RCC 7860 (cell line): ENCODE measurements at regions not wholly inside any gene's neighbourhood (a gene's known extent, or its start where the extent isn't known, plus 50 kb on each side); places are given as distances from the start of the nearest gene placed in this dataset.
"Not testable (repeated sequence)": the region's sequence is repeated elsewhere in the genome, so short reads cannot be mapped to it uniquely, and the experiment has no call there.

Source experiments
- DNase-seq: peaks from one replicate; pipeline ENCODE4 v3.0.0-alpha.2; 2015; ENCODE audit warnings: low spot score
- FAIRE-seq: peaks from 2 replicates; lab custom pipeline; 2012; peaks lifted over from hg19 to GRCh38; lab: Jason Lieb, UNC

DNA sequence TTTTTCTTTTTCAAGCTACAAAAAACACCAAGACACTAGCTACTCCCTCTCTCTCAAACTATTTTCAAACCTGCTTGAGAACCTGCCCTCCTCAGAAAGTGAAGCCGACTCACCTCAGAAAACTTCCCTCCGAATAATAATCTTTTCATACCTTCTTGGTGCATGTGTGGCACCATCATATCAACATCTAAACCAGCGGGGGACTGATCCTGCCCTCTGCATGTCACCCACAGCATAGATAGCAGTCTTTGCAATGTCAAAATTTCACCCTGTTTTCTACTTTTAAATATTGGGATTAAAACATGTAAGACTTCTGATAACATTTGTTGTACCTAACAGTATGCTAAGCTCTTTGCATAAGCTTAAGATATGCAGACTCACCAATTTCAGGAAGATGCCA lies 1260.3 kb downstream of the PLA2G4A start:
- FAIRE-seq (no peak), DNase-seq (no peak)

DNA sequence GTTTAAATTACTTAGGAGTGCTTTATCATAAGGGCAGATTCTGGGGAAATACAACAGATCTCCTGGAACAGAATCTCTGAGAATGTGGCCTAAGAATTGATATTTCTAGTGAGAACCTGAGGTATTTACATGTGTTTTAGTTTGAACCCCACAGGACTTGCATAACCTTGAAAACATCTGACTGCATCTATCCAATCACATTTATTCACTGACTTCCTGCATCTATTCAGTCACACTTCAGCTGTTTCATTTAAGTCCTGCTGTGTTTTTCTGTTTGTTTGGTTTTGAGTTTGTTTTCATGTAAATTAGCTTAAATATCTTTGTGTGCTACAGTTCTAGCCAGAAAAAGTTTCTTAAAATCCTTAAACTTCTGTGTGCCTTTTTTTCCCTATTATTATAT lies 1260.7 kb downstream of the PLA2G4A start:
- DNase-seq (no peak), FAIRE-seq (no peak)

DNA sequence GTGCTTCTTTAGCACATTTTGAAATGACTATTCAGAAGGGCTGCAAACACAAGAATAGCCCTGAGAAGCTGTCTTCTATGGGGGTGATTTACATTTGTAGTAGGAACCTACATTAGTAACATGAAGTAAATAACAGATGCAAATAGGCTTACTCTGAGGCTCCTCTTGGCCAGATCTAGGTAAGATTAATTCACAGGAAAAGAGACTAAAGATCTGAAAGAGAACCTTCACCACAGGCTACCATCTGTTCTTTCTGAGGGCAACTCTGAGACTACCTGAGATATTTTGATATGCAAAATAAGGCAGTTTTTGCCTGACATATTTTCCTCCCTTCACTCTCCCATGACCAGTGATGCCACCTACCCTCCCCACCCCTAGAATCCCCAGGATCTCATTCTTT lies 1267.8 kb downstream of the PLA2G4A start:
- DNase-seq (no peak), FAIRE-seq (no peak)

DNA sequence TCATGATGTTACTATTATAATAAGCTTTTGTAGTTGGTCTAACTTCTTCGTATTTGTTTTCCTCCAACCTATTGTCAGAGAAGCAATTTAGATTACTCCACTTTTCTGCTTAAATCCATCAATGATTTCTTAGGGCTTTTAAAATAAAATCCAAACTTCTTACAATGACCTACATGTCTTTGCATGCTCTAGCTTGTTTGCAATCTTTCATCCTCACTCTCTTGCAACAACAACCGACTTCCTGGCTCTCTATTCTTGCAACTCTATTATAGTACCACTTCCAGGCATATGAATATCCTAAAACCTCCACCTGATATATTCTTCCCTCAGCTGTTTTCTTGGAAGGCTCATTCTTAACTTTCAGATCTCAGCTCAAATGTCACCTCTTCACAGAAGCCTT lies 1288.7 kb downstream of the PLA2G4A start:
- FAIRE-seq: no peak

DNA sequence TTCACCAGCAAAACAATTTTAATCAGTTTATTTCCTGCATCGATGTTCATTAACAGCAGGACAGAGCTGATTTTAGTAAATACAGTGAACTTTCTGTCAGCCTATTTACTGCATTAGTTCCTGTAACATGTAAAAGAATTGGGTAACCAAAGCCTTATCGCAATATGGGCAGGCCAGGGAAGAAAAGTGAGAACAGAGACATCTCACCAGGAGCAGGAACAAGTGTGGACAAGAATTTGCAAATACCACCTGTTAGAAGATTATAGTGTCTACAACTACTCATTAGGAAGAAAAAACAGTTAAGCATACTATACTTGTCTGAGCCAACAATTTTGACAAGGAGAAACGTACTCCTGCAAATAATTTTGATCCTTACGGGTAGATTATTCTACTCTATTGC lies 1293.9 kb downstream of the PLA2G4A start:
- no peak for DNase-seq
- no peak for FAIRE-seq

More for the DNA sequence above, 1288.7 kb downstream of the PLA2G4A start:
- DNase-seq: no peak

DNA sequence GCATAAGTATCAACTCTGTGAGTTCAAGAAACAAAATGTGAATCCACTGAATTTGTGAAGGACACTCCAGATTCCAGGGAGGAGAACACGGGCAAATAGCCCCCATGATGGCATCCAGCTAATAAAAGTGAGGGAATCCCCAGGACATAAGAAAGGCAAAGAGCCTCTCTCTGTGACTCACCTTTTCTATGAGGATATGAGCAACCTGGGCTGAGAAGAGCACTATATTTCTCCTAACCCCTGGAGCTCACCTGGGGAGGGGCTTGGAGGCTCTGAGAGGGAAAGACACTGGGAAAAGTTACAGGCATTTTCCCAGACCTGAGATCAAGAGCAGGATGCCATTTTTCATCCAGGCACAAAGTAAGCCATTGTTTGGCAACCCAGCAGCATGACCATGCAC lies 1298.8 kb downstream of the PLA2G4A start:
- DNase-seq: no peak
- FAIRE-seq: no peak

DNA sequence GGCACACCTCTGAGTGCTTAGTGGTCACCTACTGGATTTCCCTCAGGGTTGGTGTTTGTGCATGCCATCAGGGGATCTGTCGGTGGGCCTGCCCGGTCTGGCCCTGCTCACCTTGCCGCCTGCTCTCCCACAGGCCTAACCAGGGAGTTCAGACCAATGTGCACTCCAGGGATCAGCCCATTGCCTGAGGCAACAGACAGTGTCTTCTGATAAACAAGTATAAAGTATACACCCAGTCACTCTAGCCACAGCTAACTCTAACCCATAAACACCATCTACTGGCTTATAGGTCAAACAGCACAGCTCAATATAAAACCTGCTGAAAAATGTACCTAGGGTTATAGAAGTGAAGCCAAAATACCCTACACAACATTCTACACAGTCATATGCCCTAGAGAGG lies 1300.0 kb downstream of the PLA2G4A start:
- FAIRE-seq (no peak), DNase-seq (no peak)

DNA sequence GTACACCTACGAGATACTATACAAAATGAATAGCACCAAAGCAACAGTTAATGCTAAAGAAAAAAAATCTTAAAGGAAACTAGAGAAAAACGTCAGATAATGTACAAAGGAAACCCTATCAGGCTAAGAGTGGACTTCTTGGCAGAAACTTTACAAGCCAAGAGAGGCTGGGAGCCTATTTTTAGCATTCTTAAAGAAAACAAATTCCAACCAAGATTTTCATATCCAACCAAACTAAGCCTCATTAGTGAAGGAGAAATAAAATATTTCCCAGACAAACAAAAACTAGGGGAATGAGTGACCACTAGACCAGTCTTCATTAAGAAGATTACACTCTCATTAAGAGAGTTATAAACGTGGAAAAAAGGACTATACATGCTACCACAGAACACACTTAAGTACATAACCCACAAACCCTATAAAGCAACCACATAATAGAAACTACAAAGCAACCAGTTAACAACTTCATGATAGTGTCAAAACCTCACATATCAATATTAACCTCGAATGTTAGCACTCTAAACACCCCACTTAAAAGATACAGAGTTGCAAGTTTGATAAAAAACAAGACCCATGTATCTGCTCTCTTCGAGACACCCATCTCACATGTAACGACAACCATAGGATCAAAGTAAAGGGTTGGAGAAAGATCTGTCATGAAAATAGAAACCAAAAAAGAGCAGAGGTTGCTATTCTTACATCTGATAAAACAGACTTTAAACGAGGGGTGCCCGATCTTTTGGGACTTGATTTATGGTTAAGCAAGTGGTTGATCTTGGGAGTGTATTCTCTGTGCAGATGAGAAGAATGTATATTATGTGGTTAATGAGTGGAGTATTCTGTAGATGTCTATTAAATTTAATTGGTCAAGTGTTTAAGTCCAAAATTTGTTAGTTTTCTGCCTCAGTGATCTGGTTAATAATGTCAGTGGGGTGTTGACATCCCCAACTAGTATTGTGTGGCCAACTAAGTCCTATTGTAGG lies 1301.4 kb downstream of the PLA2G4A start:
- FAIRE-seq (no peak), DNase-seq (no peak)

DNA sequence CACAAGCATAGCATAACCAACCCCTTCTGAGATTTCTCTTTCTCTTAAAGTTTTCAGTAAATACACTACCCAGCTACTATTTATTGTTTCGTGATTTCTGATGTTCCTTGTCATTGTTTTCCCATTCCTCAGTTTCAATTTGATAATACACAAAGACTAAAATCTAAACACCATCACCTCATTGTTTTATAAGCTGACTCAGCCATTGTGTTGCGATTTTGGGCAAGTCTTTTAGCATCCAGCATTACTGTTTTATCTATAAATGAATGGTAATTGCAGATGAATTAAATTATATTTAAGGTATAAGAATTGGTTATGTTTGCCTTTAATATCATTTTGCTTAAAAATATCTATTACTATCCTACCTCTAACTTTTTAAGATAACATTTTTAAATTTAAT lies 1308.5 kb downstream of the PLA2G4A start:
- no peak for FAIRE-seq

DNA sequence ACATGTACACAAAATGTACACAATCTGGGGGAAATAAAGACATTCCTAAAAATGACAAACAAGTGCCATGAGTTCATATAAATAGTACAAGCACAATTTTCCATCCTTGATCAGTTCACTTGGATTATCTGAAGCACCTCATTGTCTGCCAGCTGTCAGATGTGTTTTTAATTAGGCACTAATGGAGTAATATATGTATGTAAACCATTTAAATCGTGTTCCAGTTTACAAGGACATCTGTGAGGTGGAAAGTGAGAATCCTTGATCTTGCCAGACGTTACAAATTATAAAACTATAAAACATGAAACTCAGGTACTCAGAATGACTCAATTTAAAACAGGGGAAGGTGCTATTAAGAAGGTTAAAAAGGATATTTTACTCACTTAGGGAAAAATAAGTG lies 1312.2 kb downstream of the PLA2G4A start:
- DNase-seq: no peak
- no peak for FAIRE-seq

More for the DNA sequence above, 1308.5 kb downstream of the PLA2G4A start:
- DNase-seq: no peak

DNA sequence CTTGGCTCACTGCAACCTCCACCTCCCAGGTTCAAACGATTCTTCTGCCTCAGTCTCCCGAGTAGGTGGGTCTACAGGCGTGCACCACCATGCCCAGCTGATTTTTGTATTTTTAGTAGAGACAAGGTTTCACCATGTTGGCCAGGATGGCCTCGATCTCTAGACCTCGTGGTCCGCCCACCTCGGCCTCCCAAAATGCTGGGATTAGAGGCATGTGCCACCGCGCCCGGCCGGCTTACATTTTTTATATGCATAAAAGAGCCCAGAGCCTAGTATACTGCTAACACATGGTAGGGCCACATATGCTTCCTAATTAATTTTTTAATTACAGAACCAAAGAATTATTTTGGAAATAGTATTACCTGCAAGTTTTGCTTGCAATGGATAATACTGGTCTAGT lies 1325.4 kb downstream of the PLA2G4A start:
- no peak for FAIRE-seq
- no peak for DNase-seq

DNA sequence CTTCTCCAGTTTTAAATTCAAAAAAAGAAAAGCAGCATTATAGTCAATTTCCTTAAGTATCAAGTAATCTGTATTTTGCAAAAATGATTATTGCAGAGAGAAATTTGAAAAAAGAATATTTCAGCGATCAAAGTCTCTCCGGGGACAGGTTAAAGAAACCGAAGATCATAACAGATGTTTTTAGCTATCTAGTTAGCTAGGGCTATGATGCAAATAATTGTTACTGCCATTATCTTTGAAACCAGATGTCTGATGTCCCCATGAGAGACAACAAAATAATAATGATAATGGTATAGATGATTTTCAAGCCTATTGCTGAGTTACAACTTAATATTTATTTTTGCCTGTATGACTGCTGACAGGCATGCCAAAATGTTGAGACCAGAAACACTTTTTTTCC lies 1326.0 kb downstream of the PLA2G4A start:
- no peak for DNase-seq

DNA sequence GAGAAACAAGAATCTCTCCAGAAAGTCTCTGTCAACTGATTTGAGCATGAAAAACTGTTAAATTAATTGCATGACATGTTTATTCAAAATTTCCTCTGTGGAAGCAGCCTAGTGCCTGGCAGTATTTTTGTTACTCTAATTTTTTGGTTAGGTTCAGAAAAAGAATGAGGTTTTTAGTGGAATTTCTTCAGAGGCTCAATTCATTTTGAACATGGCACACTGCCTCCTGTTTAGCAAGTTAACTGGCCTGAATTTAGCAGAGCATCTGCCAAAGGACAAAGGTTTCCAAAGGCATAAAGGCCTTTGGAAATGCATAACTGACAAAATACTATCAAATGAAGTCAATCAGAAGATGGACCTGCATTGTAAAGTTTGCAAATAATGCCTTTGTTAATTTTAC lies 1326.5 kb downstream of the PLA2G4A start:
- DNase-seq: no peak
- FAIRE-seq: no peak

More for the DNA sequence above, 1326.0 kb downstream of the PLA2G4A start:
- FAIRE-seq: no peak

DNA sequence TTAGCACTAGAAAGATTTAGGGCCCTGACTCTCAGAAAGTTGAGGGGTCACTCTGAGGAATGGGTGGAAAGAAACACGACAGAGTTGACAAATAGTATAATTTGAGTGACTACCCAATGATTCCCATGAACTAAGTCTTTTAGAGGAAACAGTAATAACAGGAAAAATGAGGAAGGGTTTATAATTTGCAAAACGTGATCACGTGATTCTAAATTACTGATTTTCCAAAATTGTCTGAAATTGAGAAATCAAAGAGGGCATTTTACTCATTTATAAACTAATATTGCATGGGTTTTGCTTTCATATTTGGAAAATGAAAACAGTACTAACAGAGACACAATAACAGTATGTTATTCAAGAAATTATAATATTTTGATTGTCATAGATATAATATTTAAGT lies 1335.7 kb downstream of the PLA2G4A start:
- FAIRE-seq: no peak
- DNase-seq: no peak

DNA sequence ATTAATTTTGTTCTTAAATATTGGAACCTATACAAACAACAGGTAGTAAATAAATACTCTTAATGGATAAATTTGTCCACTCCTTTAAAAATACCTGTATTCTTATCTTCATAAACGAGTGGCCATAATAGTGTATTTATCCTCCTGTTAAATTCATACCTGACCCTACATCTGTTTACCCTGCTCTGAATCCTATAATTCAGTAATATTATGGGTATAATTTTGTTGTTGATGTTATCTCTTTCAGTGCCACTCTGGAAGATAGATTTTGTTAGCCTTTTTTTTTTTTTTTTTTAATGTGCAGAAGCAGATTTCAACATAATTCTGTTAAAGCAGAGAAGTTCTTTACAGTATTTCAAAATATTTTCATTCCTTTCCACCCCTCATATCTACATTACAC lies 1337.9 kb downstream of the PLA2G4A start:
- DNase-seq (no peak), FAIRE-seq (no peak)

DNA sequence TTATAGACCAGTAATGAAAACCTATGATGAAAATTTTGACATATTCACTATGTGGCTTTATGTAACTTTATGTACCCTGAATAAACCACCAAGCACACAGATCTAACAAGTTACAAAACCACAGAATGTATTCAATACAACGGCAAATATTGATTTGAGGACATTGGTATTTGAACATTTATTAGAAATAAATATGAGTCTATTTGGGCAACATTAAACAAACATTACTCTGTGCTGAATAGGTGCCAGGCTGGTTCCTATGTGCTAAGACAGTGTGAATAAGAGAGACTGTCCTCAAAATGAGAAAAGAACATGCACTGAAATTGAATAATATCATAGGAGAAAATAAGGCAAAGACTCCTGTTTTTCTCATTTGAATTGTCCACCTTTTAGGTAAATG lies 1341.2 kb downstream of the PLA2G4A start:
- DNase-seq (no peak), FAIRE-seq (no peak)

DNA sequence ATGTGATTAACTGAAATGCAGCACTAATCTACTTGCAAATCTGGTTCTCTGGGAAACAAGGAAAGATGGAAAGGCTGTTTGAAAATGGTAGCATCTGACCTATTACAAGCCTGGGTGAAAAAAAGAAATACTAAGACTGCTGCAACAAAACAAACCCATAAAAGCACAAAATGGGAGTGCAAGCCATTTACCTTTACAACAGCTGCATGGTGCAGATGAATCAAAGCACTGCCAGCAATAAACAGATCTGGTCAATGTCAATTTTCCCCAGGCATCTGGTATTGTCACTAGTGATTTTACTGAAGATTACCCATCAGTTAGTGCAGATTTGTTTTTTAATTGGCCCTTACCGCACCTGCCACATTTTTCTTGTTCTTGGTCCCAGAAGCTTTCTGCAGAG lies 1341.7 kb downstream of the PLA2G4A start:
- FAIRE-seq (no peak), DNase-seq (no peak)

DNA sequence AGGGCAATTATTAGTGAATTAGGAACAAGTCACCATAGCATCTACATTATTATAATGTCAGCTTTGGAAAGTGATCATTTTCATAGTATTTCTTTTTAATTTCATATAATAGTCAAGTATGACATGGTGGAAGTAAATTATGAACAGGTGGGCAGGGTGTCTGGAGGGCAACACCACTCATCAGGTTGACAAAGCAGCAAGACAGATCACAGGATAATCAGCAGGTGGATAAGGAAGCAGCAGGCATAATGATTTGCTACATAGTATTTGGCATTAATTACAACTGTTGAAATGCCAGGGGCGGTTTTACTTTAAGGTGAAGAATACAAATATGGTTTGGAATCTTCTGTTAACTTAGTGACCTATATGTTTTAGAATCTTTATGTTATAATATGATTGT lies 1342.2 kb downstream of the PLA2G4A start:
- no peak for FAIRE-seq

DNA sequence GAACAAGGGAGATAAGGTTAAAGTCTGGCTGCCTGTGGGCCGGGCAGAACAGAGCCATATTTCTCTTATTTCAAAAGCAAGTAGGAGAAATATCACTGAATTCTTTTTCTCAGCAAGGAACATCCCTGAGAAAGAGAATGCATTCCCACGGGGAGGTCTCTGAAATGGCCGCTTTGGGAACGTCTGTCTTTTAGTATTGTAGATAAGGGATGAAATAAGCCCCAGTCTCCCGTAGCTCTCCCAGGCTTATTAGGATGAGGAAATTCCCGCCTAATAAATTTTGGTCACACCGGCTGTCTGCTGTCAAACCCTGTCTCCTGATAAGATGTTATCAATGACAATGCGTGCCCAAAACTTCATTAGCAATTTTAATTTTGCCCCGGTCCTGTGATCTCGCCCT lies 1353.3 kb downstream of the PLA2G4A start:
- DNase-seq, FAIRE-seq: not testable (repeated sequence)

More for the DNA sequence above, 1342.2 kb downstream of the PLA2G4A start:
- DNase-seq: no peak

DNA sequence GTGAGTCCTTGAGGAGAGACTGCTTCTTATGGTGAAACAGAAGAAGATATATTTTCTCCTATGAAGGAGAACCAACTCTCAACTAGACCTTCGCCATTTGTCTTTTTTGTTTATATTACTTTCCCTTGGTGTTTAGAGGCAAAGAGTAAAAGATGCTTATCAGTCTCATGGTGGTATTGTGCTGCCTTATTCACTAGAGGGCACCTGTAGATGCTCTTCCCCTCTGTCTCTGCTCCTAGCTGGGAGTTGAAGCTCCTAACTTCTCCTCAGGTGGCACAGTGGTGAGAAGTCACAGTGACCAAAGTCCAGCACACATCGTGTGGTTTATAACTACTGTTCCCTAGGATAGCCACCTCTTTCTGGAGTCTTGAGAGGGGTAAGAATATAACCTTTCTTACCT lies 1359.6 kb downstream of the PLA2G4A start:
- FAIRE-seq: no peak
- no peak for DNase-seq

DNA sequence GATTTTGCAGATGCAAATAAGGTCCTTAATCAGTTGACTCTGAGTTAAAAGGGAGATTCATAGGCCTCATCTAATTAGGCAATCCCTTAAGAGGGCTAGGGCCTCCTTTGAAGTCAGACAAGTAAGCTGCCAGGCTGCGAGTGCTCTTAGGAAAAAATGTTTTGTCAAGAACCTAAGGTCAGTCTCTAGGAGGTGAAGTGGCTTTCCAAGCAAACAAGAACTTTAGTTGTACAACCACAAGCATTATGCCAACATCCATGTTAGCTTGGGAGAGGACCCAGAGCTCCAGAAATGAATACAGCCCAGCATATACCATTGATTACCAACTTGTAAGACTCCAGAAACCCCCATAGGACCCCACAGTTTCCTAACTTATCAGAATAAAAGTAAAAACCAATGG lies 1366.2 kb downstream of the PLA2G4A start:
- DNase-seq (no peak), FAIRE-seq (no peak)

DNA sequence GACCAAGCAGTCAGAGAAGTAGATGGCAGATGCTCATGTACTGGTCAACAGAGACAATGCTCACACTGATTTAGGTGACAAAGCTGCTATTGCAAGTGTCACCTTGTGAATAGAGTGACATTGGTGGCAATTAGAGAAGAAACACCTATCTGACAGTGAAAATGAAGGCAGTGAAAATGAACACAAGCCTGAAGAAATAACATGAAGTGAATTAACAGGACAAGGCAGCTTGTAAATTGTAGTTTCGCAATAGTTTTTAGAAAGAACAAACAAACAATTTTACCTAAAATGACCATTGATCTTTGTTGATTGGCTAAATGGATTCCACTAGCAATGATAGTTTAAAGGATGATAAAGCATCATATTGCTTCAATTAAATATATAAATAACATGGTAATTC lies 1389.5 kb downstream of the PLA2G4A start:
- no peak for FAIRE-seq
- no peak for DNase-seq

DNA sequence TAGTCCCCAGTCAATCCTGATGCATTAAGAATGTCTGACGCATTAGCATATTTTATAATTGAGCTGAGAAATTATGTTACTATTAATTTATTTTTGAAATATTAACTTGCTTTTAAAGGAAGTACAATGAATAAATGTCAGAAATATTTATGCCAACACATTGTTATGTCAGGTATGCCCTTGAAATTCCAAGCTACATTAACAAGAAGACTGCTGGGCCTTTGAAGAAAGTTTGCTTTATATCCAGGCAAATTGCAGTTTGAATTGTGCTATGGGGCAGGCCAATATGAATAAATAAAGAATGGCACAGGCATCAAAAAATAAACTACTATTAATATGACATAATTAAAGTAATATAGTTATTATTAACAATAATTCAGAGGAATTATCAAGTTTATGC lies 1391.3 kb downstream of the PLA2G4A start:
- no peak for FAIRE-seq
- no peak for DNase-seq
